B cell (primary cell): ENCODE measurements at regions not wholly inside any gene's neighbourhood (a gene's known extent, or its start where the extent isn't known, plus 50 kb on each side); places are given as distances from the start of the nearest gene placed in this dataset.

ENCODE experiments used
- EZH2 ChIP-seq: IDR thresholded peaks from 2 replicates; pipeline ENCODE4 v1.6.1; 2012; ENCODE audit warnings: borderline replicate concordance, low read depth, mild to moderate bottlenecking, moderate library complexity, low read length; ENCODE audit not compliant: insufficient read depth, poor library complexity, severe bottlenecking
- TF ChIP-seq, protein P1 (sequence below): fragments of 200-600 bp; IDR thresholded peaks from one replicate; pipeline ENCODE4 v1.8.0; 2022; ENCODE audit warnings: antibody characterized with exemption, mild to moderate bottlenecking

DNA sequence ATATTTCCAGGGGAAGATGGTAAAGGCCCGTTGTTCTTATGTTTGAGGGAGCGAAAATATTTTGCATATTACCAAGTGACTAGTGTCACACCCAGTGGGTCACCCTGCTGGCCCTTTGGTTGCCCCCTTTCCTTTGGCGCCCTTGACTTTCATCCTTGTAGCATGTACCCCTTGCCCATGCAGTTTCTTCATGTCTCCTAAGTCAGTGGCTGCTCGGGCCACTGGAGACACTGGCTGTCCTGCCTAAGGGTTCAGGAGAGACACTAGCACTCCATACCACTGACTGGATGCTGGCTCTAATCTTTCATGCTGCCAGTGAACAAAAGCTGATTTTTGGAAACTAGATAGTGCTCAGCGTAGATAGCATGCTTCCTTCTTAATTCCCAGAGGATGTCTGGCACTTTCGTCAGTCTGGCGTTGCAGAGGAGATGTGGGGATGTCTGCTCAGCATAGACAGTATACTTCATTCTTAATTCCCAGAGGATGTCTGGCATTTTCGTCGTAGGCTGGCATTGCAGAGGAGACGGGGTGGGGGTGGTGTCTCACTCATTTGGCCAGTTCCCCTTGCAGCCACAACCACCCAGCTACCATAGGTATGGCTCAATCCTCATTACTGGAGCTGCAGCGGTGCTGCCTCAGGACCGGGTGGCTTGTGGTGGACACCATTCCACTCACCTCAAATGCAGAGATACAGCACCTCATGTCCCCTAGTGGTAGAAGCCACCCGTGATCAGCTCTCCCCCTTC is 770.9 kb upstream of the TPTE start:
- TF ChIP-seq EZH2 = no peak
- TF ChIP-seq, protein P1, sequence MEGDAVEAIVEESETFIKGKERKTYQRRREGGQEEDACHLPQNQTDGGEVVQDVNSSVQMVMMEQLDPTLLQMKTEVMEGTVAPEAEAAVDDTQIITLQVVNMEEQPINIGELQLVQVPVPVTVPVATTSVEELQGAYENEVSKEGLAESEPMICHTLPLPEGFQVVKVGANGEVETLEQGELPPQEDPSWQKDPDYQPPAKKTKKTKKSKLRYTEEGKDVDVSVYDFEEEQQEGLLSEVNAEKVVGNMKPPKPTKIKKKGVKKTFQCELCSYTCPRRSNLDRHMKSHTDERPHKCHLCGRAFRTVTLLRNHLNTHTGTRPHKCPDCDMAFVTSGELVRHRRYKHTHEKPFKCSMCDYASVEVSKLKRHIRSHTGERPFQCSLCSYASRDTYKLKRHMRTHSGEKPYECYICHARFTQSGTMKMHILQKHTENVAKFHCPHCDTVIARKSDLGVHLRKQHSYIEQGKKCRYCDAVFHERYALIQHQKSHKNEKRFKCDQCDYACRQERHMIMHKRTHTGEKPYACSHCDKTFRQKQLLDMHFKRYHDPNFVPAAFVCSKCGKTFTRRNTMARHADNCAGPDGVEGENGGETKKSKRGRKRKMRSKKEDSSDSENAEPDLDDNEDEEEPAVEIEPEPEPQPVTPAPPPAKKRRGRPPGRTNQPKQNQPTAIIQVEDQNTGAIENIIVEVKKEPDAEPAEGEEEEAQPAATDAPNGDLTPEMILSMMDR = no peak
